Tibial artery (tissue), 4 donors: ENCODE measurements at regions not wholly inside any gene's neighbourhood (a gene's known extent, or its start where the extent isn't known, plus 50 kb on each side); places are given as distances from the start of the nearest gene placed in this dataset.

Experiments used
- DNase-seq, 2 donors: peaks; one replicate each; pipeline ENCODE4 v3.0.0-alpha.2; 2019
- H3K27ac ChIP-seq, 2 donors: fragments of 200-600 bp; sonication (generic) in 1 of 2; 1 replicate in 1 of 2; 2 replicates in 1 of 2; pipeline ENCODE4 v1.5.1; 2018 to 2019; ENCODE audit warnings: mild to moderate bottlenecking in 1 of 2
- H3K27me3 ChIP-seq, 2 donors: fragments of 200-600 bp; sonication (generic) in 1 of 2; one replicate each; pipeline versions ENCODE4 v1.5.1 to v1.6.0; 2016 to 2019
- H3K36me3 ChIP-seq, 3 donors: fragments of 200-600 bp; sonication (generic) in 2 of 3; one replicate each; pipeline ENCODE4 v1.5.1; 2016 to 2019; ENCODE audit warnings: mild to moderate bottlenecking in 2 of 3
- H3K4me1 ChIP-seq, 4 donors: fragments of 200-600 bp; sonication (generic) in 2 of 4; 1 replicate in 3 of 4; 2 replicates in 1 of 4; pipeline ENCODE4 v1.5.1; 2016 to 2019
- H3K4me3 ChIP-seq, 2 donors: fragments of 200-600 bp; sonication (generic) in 1 of 2; 1 replicate in 1 of 2; 2 replicates in 1 of 2; pipeline ENCODE4 v1.5.1; 2018 to 2019; ENCODE audit warnings: mild to moderate bottlenecking in 2 of 2
- H3K9me3 ChIP-seq, 3 donors: fragments of 200-600 bp; sonication (generic) in 1 of 3; one replicate each; pipeline ENCODE4 v1.5.1; 2016 to 2019
- CTCF ChIP-seq, 2 experiments: fragments of 200-600 bp in 1 of 2; fragments of 450-650 bp in 1 of 2; IDR thresholded peaks; one replicate each; pipeline ENCODE4 v1.5.1; 2017 to 2019; ENCODE audit warnings: antibody characterized with exemption in 2 of 2, mild to moderate bottlenecking in 1 of 2, moderate library complexity in 1 of 2
- intact Hi-C: fragments of 100-400 bp; cut with DNase I; formaldehyde crosslinking; loops from one replicate; pipeline ENCODE4 v1.15.0; 2023; ENCODE audit warnings: low total_unique reads

DNA sequence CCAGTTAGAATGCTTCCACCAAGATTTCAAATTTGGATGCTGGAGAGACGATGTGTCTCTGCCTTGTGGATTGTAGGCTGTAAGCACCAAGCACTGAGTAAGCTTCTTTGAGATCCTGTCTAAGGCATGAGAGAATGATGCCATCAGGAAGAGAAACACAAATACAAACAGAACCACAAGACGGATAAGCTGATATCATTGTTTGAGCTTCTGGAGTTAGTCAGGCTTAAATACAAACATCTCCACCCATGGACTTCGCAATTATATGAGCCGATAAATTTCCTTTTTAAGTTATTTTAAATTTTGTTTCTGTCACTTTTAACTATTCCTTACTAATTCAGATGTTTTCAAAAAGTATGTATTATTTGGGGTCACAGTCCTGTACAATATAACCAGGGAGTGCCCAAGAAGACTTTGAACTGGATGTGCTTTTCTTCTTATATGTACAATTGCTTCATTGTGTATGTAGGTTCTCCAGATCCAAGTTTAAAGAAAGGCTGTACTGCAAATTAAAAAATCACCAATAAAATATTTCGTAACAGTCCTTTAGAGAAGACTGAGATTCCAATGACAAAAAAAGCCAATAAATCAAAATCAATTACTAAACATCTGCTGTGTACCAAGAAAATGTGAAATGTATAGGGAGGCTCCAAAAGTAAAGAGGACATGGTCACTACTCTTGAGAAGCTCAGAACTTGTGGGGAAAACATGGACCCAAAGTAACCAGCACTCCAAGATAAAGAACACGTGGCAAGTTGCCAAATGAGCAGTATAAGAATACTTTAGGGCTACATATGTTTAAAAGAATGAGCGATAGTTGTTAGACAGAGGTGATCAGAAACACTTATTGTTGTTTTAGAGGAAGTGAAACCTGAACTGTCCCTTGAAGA is 274.1 kb downstream of the ADAMTS20 start:
- Histone ChIP-seq H3K4me3 (no peak overlapping the region), H3K27ac (no peak overlapping the region), H3K9me3 (no peaks in the 10 kb centered on the region), H3K36me3 (no peaks in the 10 kb centered on the region), H3K4me1 (no peaks in the 10 kb centered on the region), H3K27me3 (no peaks in the 10 kb centered on the region)
- no peak for DNase-seq
- no peak for TF ChIP-seq CTCF (IDR thresholded peaks at IDR 0.05)
- intact Hi-C loops: no loop called here

- Histone ChIP-seq H3K9me3 (no peaks in the 10 kb centered on the region), H3K27me3 (no peaks in the 10 kb centered on the region), H3K27ac (no peak overlapping the region), H3K4me3 (no peak overlapping the region), H3K36me3 (no peaks in the 10 kb centered on the region), H3K4me1 (no peaks in the 10 kb centered on the region)
- intact Hi-C loops: no loop called here
- no peak for DNase-seq
- no peak for TF ChIP-seq CTCF (IDR thresholded peaks at IDR 0.05)
Measured at GRCh38 chr12:43273467-43273866, 278.5 kb downstream of the ADAMTS20 start.

- Histone ChIP-seq H3K27ac (no peak overlapping the region), H3K36me3 (no peaks in the 10 kb centered on the region), H3K4me1 (no peaks in the 10 kb centered on the region), H3K27me3 (no peaks in the 10 kb centered on the region), H3K4me3 (no peak overlapping the region), H3K9me3 (no peaks in the 10 kb centered on the region)
- no peak for DNase-seq
- intact Hi-C loops: no loop called here
- no peak for TF ChIP-seq CTCF (IDR thresholded peaks at IDR 0.05)
Measured at GRCh38 chr12:43271659-43272058, 280.3 kb downstream of the ADAMTS20 start.

- no peak for TF ChIP-seq CTCF (IDR thresholded peaks at IDR 0.05)
- no peaks in the 10 kb centered on the region for H3K36me3 ChIP-seq
- intact Hi-C loops: no loop called here
- H3K4me1 ChIP-seq: no peaks in the 10 kb centered on the region
- H3K27ac ChIP-seq: no peak overlapping the region
- H3K9me3 ChIP-seq: no peaks in the 10 kb centered on the region
- no peak overlapping the region for H3K4me3 ChIP-seq
- DNase-seq: no peak
- no peaks in the 10 kb centered on the region for H3K27me3 ChIP-seq
Measured at GRCh38 chr12:43267818-43268217, 284.2 kb downstream of the ADAMTS20 start.

GRCh38 chr12:43261701-43262100 is 290.3 kb downstream of the ADAMTS20 start:
- no peak for TF ChIP-seq CTCF (IDR thresholded peaks at IDR 0.05)
- Histone ChIP-seq H3K36me3 (no peaks in the 10 kb centered on the region), H3K9me3 (no peaks in the 10 kb centered on the region), H3K4me3 (no peak overlapping the region), H3K27ac (no peak overlapping the region), H3K27me3 (no peaks in the 10 kb centered on the region), H3K4me1 (no peaks in the 10 kb centered on the region)
- intact Hi-C loops: no loop called here
- no peak for DNase-seq
